Nucleus accumbens (tissue), 56 donors: ENCODE measurements at regions not wholly inside any gene's neighbourhood (a gene's known extent, or its start where the extent isn't known, plus 50 kb on each side); places are given as distances from the start of the nearest gene placed in this dataset.
"Not testable (repeated sequence)": the region's sequence is repeated elsewhere in the genome, so short reads cannot be mapped to it uniquely, and the experiment has no call there.

ENCODE experiments used
- DNase-seq, 56 donors: peaks; one replicate each; lab custom pipeline; 2025; lab: John Stamatoyannopoulos, UW

GRCh38 chr19:29060813-29061364 is 152.1 kb downstream of the UQCRFS1 start:
- DNase-seq = no peak

- no peak for DNase-seq
Measured at GRCh38 chr19:29056535-29056934, 156.4 kb downstream of the UQCRFS1 start.

- DNase-seq = no peak
Measured at GRCh38 chr19:29054886-29055675, 157.9 kb downstream of the UQCRFS1 start.

- no peak for DNase-seq
Measured at GRCh38 chr19:29048873-29049272, 164.1 kb downstream of the UQCRFS1 start.

- no peak for DNase-seq
Measured at GRCh38 chr19:29045679-29046254, 167.2 kb downstream of the UQCRFS1 start.

- no peak for DNase-seq
Measured at GRCh38 chr19:29044037-29044436, 168.9 kb downstream of the UQCRFS1 start.

- no peak for DNase-seq
Measured at GRCh38 chr19:29042450-29042849, 170.5 kb downstream of the UQCRFS1 start.

- no peak for DNase-seq
Measured at GRCh38 chr19:29040951-29041350, 172.0 kb downstream of the UQCRFS1 start.

GRCh38 chr19:29040292-29040691 is 172.7 kb downstream of the UQCRFS1 start:
- peak in 21 of 56 donors; percentile 1 to 59 (median 11) for DNase-seq

GRCh38 chr19:29039036-29039435 is 173.9 kb downstream of the UQCRFS1 start:
- DNase-seq = not testable (repeated sequence)

- DNase-seq = no peak
Measured at GRCh38 chr19:29031216-29031615, 181.7 kb downstream of the UQCRFS1 start.

GRCh38 chr19:29029268-29029958 is 183.5 kb downstream of the UQCRFS1 start:
- DNase-seq = no peak

GRCh38 chr19:29022599-29022998 is 190.4 kb downstream of the UQCRFS1 start:
- no peak for DNase-seq

- no peak for DNase-seq
Measured at GRCh38 chr19:29022165-29022564, 190.8 kb downstream of the UQCRFS1 start.

GRCh38 chr19:29021232-29021916 is 191.6 kb downstream of the UQCRFS1 start:
- no peak for DNase-seq

- DNase-seq = no peak
Measured at GRCh38 chr19:29019403-29019802, 193.5 kb downstream of the UQCRFS1 start.

GRCh38 chr19:29018542-29018941 is 194.4 kb downstream of the UQCRFS1 start:
- DNase-seq = no peak

- DNase-seq = no peak
Measured at GRCh38 chr19:29017788-29018187, 195.2 kb downstream of the UQCRFS1 start.

GRCh38 chr19:29016926-29017760 is 195.8 kb downstream of the UQCRFS1 start:
- DNase-seq = no peak

GRCh38 chr19:29016353-29016752 is 196.6 kb downstream of the UQCRFS1 start:
- no peak for DNase-seq
